OCI-LY1 (cell line): ENCODE measurements at regions not wholly inside any gene's neighbourhood (a gene's known extent, or its start where the extent isn't known, plus 50 kb on each side); places are given as distances from the start of the nearest gene placed in this dataset.

Experiments
- H2AFZ ChIP-seq: fragments of 200-600 bp; sonication (generic), shearing (Covaris generic); 2 replicates; pipeline ENCODE4 v1.6.0; 2014; ENCODE audit warnings: antibody characterized with exemption, mild to moderate bottlenecking, low read length
- H3F3A ChIP-seq: fragments of 200-600 bp; sonication (generic), shearing (Covaris generic); 2 replicates; pipeline ENCODE4 v1.6.0; 2014; ENCODE audit warnings: mild to moderate bottlenecking, antibody characterized with exemption, low read length, moderate library complexity; ENCODE audit not compliant: insufficient read depth
- H3K27ac ChIP-seq: fragments of 200-600 bp; sonication (generic); 2 replicates; pipeline ENCODE4 v1.5.1; 2014; ENCODE audit warnings: low read length, mixed run types, mild to moderate bottlenecking, low read depth; ENCODE audit not compliant: poor library complexity, severe bottlenecking
- H3K27me3 ChIP-seq: fragments of 200-600 bp; sonication (generic); 2 replicates; pipeline ENCODE4 v1.6.0; 2014; ENCODE audit warnings: antibody characterized with exemption, mild to moderate bottlenecking, low read length, moderate library complexity; ENCODE audit not compliant: insufficient read depth
- H3K36me3 ChIP-seq: fragments of 200-600 bp; sonication (generic); 2 replicates; pipeline ENCODE4 v1.6.1; 2014; ENCODE audit warnings: mild to moderate bottlenecking, antibody characterized with exemption, low read length, moderate library complexity, mixed read lengths; ENCODE audit not compliant: insufficient read depth
- H3K4me1 ChIP-seq: fragments of 200-600 bp; sonication (generic); 2 replicates; pipeline ENCODE4 v1.5.1; 2014; ENCODE audit warnings: mild to moderate bottlenecking, low read length, moderate library complexity; ENCODE audit not compliant: insufficient read depth, severe bottlenecking
- H3K4me2 ChIP-seq: fragments of 200-600 bp; sonication (generic), shearing (Covaris generic); 2 replicates; pipeline ENCODE4 v1.6.1; 2014; ENCODE audit warnings: low read length
- H3K4me3 ChIP-seq: fragments of 200-600 bp; sonication (generic); 2 replicates; pipeline ENCODE4 v1.5.1; 2014; ENCODE audit warnings: low read length, low read depth, mild to moderate bottlenecking, mixed read lengths; ENCODE audit not compliant: poor library complexity, severe bottlenecking
- H3K79me2 ChIP-seq: fragments of 200-600 bp; shearing (Covaris generic); 2 replicates; pipeline ENCODE4 v1.6.1; 2016; ENCODE audit warnings: mixed run types, low read length, mixed read lengths; ENCODE audit not compliant: insufficient read depth
- H3K9ac ChIP-seq: fragments of 200-600 bp; sonication (generic), shearing (Covaris generic); 2 replicates; pipeline ENCODE4 v1.6.1; 2014; ENCODE audit warnings: mild to moderate bottlenecking, low read length, mixed read lengths
- H3K9me2 ChIP-seq: fragments of 200-600 bp; sonication (generic), shearing (Covaris generic); 2 replicates; pipeline ENCODE4 v1.6.1; 2014; ENCODE audit warnings: low read depth, mild to moderate bottlenecking, low read length, mixed read lengths
- H3K9me3 ChIP-seq: fragments of 200-600 bp; shearing (Covaris generic); 2 replicates; pipeline ENCODE4 v1.6.1; 2014; ENCODE audit warnings: low read length, mixed read lengths
- H4K20me1 ChIP-seq: fragments of 200-600 bp; sonication (generic), shearing (Covaris generic); 2 replicates; pipeline ENCODE4 v1.6.0; 2016; ENCODE audit warnings: mild to moderate bottlenecking, low read length; ENCODE audit not compliant: insufficient read depth
- EZH2 ChIP-seq: fragments of 200-600 bp; sonication (generic), shearing (Covaris generic); IDR thresholded peaks from 2 replicates; pipeline ENCODE4 v1.8.0; 2017; ENCODE audit warnings: borderline replicate concordance, mixed run types, mild to moderate bottlenecking, antibody characterized with exemption, low read length, moderate library complexity, mixed read lengths
- TF ChIP-seq, protein P1 (sequence below): fragments of 200-600 bp; sonication (generic), shearing (Covaris generic); IDR thresholded peaks from 2 replicates; pipeline ENCODE4 v1.5.1; 2017; ENCODE audit warnings: mild to moderate bottlenecking, antibody characterized with exemption, low read length, moderate library complexity, mixed read lengths

DNA sequence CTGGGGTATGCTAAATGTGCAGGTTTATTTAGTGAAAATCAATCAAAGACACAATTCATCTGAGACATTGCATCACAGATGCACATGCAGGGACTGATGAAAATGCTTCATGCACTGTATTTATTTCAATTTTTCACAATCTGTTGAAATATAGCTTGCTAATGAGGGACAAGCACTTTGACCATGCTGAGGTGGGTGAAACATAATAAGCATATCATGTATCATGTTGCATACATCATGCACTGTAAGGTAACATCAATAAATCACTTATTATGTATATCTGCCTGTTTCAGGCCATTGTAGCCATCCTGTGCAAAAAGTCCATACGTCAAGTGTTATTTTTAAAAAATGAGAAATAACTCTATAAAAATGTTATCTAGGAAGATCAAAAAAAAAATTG lies 426.9 kb upstream of the PCDH15 start:
- no peak for TF ChIP-seq EZH2
- TF ChIP-seq, protein P1, sequence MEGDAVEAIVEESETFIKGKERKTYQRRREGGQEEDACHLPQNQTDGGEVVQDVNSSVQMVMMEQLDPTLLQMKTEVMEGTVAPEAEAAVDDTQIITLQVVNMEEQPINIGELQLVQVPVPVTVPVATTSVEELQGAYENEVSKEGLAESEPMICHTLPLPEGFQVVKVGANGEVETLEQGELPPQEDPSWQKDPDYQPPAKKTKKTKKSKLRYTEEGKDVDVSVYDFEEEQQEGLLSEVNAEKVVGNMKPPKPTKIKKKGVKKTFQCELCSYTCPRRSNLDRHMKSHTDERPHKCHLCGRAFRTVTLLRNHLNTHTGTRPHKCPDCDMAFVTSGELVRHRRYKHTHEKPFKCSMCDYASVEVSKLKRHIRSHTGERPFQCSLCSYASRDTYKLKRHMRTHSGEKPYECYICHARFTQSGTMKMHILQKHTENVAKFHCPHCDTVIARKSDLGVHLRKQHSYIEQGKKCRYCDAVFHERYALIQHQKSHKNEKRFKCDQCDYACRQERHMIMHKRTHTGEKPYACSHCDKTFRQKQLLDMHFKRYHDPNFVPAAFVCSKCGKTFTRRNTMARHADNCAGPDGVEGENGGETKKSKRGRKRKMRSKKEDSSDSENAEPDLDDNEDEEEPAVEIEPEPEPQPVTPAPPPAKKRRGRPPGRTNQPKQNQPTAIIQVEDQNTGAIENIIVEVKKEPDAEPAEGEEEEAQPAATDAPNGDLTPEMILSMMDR, result no peak
- Histone ChIP-seq H3K4me1 (no peaks in the 10 kb centered on the region), H3F3A (no peaks in the 10 kb centered on the region), H3K27me3 (no peaks in the 10 kb centered on the region), H3K4me2 (no peak overlapping the region), H3K27ac (no peak overlapping the region), H3K9me3 (no peaks in the 10 kb centered on the region), H2AFZ (no peak overlapping the region), H3K36me3 (no peaks in the 10 kb centered on the region), H4K20me1 (no peaks in the 10 kb centered on the region), H3K79me2 (no peaks in the 10 kb centered on the region), H3K9me2 (no peaks in the 10 kb centered on the region), H3K4me3 (no peak overlapping the region), H3K9ac (no peak overlapping the region)

DNA sequence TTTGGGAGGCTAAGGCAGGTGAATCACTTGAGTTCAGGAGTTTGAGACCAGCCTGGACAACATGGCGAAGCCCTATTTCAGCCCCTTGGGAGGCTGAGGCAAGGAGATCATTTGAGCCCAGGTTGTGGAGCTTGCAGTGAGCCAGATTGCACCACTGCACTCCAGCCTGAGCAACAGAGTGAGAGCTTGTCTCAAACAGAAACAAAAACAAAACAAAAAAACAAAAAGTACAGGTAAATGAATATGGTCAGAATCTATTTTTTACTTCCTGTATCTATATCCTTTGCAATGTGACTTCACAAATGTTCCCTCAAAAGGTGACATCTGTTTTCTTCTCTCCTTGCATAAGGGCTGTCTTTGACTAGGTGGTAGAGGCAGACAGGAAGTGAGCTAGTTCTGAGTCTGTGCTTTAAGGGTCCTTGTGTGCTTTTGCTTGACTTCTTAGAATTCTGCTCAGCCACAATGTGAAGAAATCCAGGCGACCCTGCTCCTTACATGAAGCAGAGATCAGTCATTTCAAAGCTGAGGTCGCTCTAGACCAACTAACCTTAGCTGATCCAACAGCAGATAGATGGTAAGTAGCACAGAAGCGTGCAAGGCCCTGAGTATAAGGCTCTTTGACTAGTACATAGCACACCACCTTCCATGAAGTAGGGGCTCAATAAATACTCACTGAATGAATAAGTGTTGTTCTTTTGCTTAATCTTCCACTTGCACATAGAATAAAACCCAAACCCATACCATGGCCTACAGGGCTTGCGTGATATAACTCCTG lies 423.2 kb upstream of the PCDH15 start:
- Histone ChIP-seq H2AFZ (no peak overlapping the region), H3K9ac (no peak overlapping the region), H3K4me2 (no peak overlapping the region), H3K9me3 (no peaks in the 10 kb centered on the region), H4K20me1 (no peaks in the 10 kb centered on the region), H3K4me1 (no peaks in the 10 kb centered on the region), H3F3A (no peaks in the 10 kb centered on the region), H3K36me3 (no peaks in the 10 kb centered on the region), H3K79me2 (no peaks in the 10 kb centered on the region), H3K27ac (no peak overlapping the region), H3K4me3 (no peak overlapping the region), H3K9me2 (no peaks in the 10 kb centered on the region), H3K27me3 (no peaks in the 10 kb centered on the region)
- no peak for TF ChIP-seq EZH2
- TF ChIP-seq, protein P1, result no peak

DNA sequence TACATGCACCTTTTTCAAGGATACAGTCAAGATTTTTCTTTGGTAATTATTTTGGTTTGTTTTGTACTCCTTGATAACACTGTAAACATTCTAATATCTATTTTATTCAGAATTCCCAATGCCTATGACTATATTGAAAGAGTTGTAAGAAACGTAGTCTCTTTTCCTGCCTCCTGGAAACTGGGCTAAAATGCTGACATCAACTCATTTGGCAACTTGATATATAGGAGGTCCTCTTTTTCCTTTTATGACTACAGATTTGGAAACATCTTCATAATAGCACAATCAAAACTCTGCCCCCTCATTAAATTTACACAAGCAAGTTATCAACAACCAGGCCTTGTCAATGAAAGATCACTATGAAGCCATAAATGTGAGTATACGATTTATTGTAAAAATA lies 422.3 kb upstream of the PCDH15 start:
- H3K4me3 ChIP-seq, result no peak overlapping the region
- no peaks in the 10 kb centered on the region for H4K20me1 ChIP-seq
- no peak overlapping the region for H3K4me2 ChIP-seq
- H3K9me3 ChIP-seq, result no peaks in the 10 kb centered on the region
- no peak for TF ChIP-seq EZH2
- TF ChIP-seq, protein P1, result no peak
- no peaks in the 10 kb centered on the region for H3K4me1 ChIP-seq
- H3K27ac ChIP-seq, result no peak overlapping the region
- no peaks in the 10 kb centered on the region for H3K27me3 ChIP-seq
- H3K79me2 ChIP-seq, result no peaks in the 10 kb centered on the region
- H2AFZ ChIP-seq, result no peak overlapping the region
- H3K9ac ChIP-seq, result no peak overlapping the region
- H3K9me2 ChIP-seq, result no peaks in the 10 kb centered on the region
- no peaks in the 10 kb centered on the region for H3K36me3 ChIP-seq
- H3F3A ChIP-seq, result no peaks in the 10 kb centered on the region
